Liver (tissue), 8 donors: ENCODE measurements at regions not wholly inside any gene's neighbourhood (a gene's known extent, or its start where the extent isn't known, plus 50 kb on each side); places are given as distances from the start of the nearest gene placed in this dataset.

Source experiments
- DNase-seq: peaks from one replicate; pipeline ENCODE4 v3.0.0-alpha.2; 2017; ENCODE audit warnings: low spot score
- H3K27ac ChIP-seq, 2 donors: one replicate each; pipeline ENCODE4 v1.7.0; 2013; ENCODE audit warnings: inconsistent platforms in 2 of 2, low read length in 2 of 2, control low read depth in 1 of 2, low read depth in 1 of 2, mild to moderate bottlenecking in 1 of 2
- H3K27me3 ChIP-seq, 4 donors: one replicate each; pipeline versions ENCODE4 v1.6.1 to v1.7.0; 2013; ENCODE audit warnings: low read length in 3 of 4, inconsistent platforms in 1 of 4, mild to moderate bottlenecking in 1 of 4, moderate library complexity in 1 of 4; ENCODE audit not compliant: control insufficient read depth in 4 of 4, insufficient read depth in 4 of 4
- H3K36me3 ChIP-seq, 4 donors: one replicate each; pipeline versions ENCODE4 v1.6.1 to v1.7.0; 2013; ENCODE audit warnings: low read length in 3 of 4, mild to moderate bottlenecking in 3 of 4, low read depth in 1 of 4, moderate library complexity in 1 of 4; ENCODE audit not compliant: control insufficient read depth in 4 of 4, insufficient read depth in 3 of 4
- H3K4me1 ChIP-seq, 4 donors: one replicate each; pipeline versions ENCODE4 v1.6.1 to v1.7.0; 2013; ENCODE audit warnings: low read length in 3 of 4, mild to moderate bottlenecking in 3 of 4, moderate library complexity in 1 of 4; ENCODE audit not compliant: control insufficient read depth in 4 of 4, insufficient read depth in 4 of 4
- H3K4me3 ChIP-seq, 3 donors: one replicate each; pipeline versions ENCODE4 v1.6.1 to v1.7.0; 2013; ENCODE audit warnings: low read length in 3 of 3, control low read depth in 1 of 3, low read depth in 1 of 3, mild to moderate bottlenecking in 1 of 3
- H3K9ac ChIP-seq, 2 donors: one replicate each; pipeline ENCODE4 v1.7.0; 2013; ENCODE audit warnings: low read length in 2 of 2, mild to moderate bottlenecking in 2 of 2, moderate library complexity in 2 of 2, control low read depth in 1 of 2, low read depth in 1 of 2
- H3K9me3 ChIP-seq, 4 donors: one replicate each; pipeline versions ENCODE4 v1.6.1 to v1.7.0; 2013; ENCODE audit warnings: low read length in 3 of 4; ENCODE audit not compliant: control insufficient read depth in 4 of 4
- ATF3 ChIP-seq: IDR thresholded peaks from 2 replicates; pipeline ENCODE4 v1.6.1; 2016; ENCODE audit warnings: antibody characterized with exemption
- CTCF ChIP-seq: fragments of 150-350 bp; IDR thresholded peaks from 2 replicates; pipeline ENCODE4 v1.5.1; 2017; ENCODE audit warnings: improper control_type of control experiment, low read depth, low read length; ENCODE audit not compliant: missing input control
- EGR1 ChIP-seq, 2 donors: IDR thresholded peaks; 2 replicates each; pipeline ENCODE4 v1.6.1; 2016 to 2018; ENCODE audit warnings: antibody characterized with exemption in 2 of 2, low read depth in 2 of 2
- FOXA1 ChIP-seq: IDR thresholded peaks from 2 replicates; pipeline ENCODE4 v1.6.1; 2016; ENCODE audit warnings: antibody characterized with exemption
- FOXA2 ChIP-seq: IDR thresholded peaks from 2 replicates; pipeline ENCODE4 v1.6.1; 2016; ENCODE audit warnings: antibody characterized with exemption
- GABPA ChIP-seq, 2 donors: IDR thresholded peaks in 1 of 2; conservative IDR thresholded peaks in 1 of 2; 2 replicates each; pipeline ENCODE4 v1.6.1; 2016; ENCODE audit warnings: antibody characterized with exemption in 2 of 2, mild to moderate bottlenecking in 1 of 2, moderate library complexity in 1 of 2
- HNF4A ChIP-seq, 2 donors: conservative IDR thresholded peaks; 2 replicates each; pipeline ENCODE4 v1.6.1; 2016; ENCODE audit warnings: antibody characterized with exemption in 2 of 2, mild to moderate bottlenecking in 2 of 2
- HNF4G ChIP-seq: IDR thresholded peaks from 2 replicates; pipeline ENCODE4 v1.6.1; 2016; ENCODE audit warnings: antibody characterized with exemption
- JUND ChIP-seq, 2 donors: IDR thresholded peaks; 2 replicates each; pipeline ENCODE4 v1.6.1; 2016; ENCODE audit warnings: antibody characterized with exemption in 2 of 2
- NR2F2 ChIP-seq: IDR thresholded peaks from 2 replicates; pipeline ENCODE4 v1.6.1; 2016; ENCODE audit warnings: antibody characterized with exemption
- RAD21 ChIP-seq, 2 donors: IDR thresholded peaks; 2 replicates each; pipeline ENCODE4 v1.6.1; 2016; ENCODE audit warnings: antibody characterized with exemption in 2 of 2, mild to moderate bottlenecking in 2 of 2
- REST ChIP-seq: IDR thresholded peaks from 2 replicates; pipeline ENCODE4 v1.6.1; 2016; ENCODE audit warnings: antibody characterized with exemption, mild to moderate bottlenecking
- RXRA ChIP-seq, 2 donors: IDR thresholded peaks; 2 replicates each; pipeline ENCODE4 v1.6.1; 2017 to 2018; ENCODE audit warnings: antibody characterized with exemption in 2 of 2, mild to moderate bottlenecking in 1 of 2
- SP1 ChIP-seq: IDR thresholded peaks from 2 replicates; pipeline ENCODE4 v1.6.1; 2018; ENCODE audit warnings: antibody characterized with exemption, mild to moderate bottlenecking
- TAF1 ChIP-seq: conservative IDR thresholded peaks from 2 replicates; pipeline ENCODE4 v1.6.1; 2016; ENCODE audit warnings: antibody characterized with exemption, mild to moderate bottlenecking
- YY1 ChIP-seq: IDR thresholded peaks from 2 replicates; pipeline ENCODE4 v1.6.1; 2016; ENCODE audit warnings: antibody characterized with exemption, mild to moderate bottlenecking
- WGBS: extraction: QIAGEN DNeasy Blood & Tissue Kit; methylation state at CpG from one replicate; pipeline ENCODE4 v1.1.7; 2013; 5-methylcytosine and 5-hydroxymethylcytosine counted together
- TF ChIP-seq, protein P1 (sequence below): IDR thresholded peaks from 2 replicates; pipeline ENCODE4 v1.6.1; 2016; ENCODE audit warnings: antibody characterized with exemption
- donor health status: healthy.
- donor health status: healthy.
- donor health status: healthy.
- donor health status: healthy.
- donor health status: healthy.

DNA sequence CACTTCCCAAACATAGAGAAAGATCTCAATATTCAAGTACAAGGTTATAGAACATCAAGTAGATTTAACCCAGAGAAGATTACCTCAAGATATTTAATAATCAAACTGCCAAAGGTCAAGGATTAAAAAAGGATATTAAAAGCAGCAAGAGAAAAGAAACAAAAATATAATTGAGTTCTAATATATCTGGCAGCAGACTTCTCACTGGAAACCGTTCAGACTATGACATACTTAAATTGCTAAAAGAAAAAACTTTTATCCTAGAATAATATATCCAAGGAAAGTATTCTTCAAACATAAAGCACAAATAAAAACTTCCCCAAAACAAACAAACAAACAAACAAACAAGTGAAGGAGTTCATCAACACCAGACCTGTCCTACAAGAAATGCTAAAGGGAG, 92.4 kb downstream of the FSCB start:
- H3K4me1 ChIP-seq: no peaks in the 10 kb centered on the region
- no peak overlapping the region for H3K9ac ChIP-seq
- no peak overlapping the region for H3K27ac ChIP-seq
- H3K27me3 ChIP-seq: no peaks in the 10 kb centered on the region
- H3K36me3 ChIP-seq: no peaks in the 10 kb centered on the region
- DNase-seq: no peak
- peaks cover 0 to 4% (median 0%) of the 10 kb centered on the region in 4 donors for H3K9me3 ChIP-seq
- 75% methylated on average over 1 of the region's 1 CpG for WGBS
- TF ChIP-seq, protein P1, sequence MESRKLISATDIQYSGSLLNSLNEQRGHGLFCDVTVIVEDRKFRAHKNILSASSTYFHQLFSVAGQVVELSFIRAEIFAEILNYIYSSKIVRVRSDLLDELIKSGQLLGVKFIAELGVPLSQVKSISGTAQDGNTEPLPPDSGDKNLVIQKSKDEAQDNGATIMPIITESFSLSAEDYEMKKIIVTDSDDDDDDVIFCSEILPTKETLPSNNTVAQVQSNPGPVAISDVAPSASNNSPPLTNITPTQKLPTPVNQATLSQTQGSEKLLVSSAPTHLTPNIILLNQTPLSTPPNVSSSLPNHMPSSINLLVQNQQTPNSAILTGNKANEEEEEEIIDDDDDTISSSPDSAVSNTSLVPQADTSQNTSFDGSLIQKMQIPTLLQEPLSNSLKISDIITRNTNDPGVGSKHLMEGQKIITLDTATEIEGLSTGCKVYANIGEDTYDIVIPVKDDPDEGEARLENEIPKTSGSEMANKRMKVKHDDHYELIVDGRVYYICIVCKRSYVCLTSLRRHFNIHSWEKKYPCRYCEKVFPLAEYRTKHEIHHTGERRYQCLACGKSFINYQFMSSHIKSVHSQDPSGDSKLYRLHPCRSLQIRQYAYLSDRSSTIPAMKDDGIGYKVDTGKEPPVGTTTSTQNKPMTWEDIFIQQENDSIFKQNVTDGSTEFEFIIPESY: no peak
- TF ChIP-seq FOXA2: no peak
- no peak for TF ChIP-seq HNF4G
- TF ChIP-seq NR2F2: no peak
- TF ChIP-seq RXRA (IDR thresholded peaks at IDR 0.05): no peak
- no peak for TF ChIP-seq GABPA (IDR thresholded peaks at IDR 0.05 in 1 of 2, conservative IDR thresholded peaks at IDR 0.05 in 1 of 2)
- TF ChIP-seq CTCF: no peak
- TF ChIP-seq TAF1: no peak
- no peak overlapping the region for H3K4me3 ChIP-seq

DNA sequence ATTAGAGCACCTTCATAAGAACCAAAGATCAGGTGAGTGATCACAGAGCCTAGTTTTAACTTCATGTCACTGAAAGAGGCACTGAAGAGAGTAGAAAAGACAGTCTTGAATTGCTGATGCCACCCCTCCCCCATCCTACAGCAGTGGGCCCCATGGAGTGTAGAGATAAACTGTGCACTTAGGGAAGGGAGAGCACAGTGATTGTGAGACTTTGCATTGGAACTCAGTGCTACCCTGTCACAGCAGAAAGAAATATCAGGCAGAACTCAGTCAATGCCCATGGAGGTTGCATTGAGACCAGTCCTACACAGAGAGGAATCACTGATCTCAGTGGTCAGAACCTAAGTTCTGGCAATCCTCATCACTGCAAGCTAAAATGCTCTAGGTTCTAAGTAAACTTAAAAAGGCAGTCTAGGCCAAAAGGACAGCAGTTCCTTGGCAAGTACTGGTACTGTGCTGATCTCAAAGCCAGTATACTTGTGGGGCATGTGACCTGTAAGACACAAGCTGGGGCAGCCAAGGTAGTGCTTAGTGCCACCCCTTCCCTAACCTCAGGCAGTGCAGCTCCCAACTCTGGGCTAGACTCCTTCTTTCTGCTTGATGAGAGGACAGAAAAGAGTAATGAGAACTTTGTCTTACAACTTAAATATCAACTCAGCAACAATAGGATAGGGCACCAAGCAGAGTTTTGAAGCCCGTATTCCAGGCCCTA, 94.1 kb downstream of the FSCB start:
- DNase-seq: no peak
- peaks cover 0 to 2% (median 0%) of the 10 kb centered on the region in 4 donors for H3K9me3 ChIP-seq
- no peak overlapping the region for H3K27ac ChIP-seq
- no peaks in the 10 kb centered on the region for H3K36me3 ChIP-seq
- H3K9ac ChIP-seq: no peak overlapping the region
- TF ChIP-seq HNF4G (no peak), RAD21 (IDR thresholded peaks at IDR 0.05) (no peak), YY1 (no peak), ATF3 (no peak), FOXA1 (no peak), NR2F2 (no peak), TAF1 (no peak), JUND (IDR thresholded peaks at IDR 0.05) (no peak), RXRA (IDR thresholded peaks at IDR 0.05) (no peak), EGR1 (IDR thresholded peaks at IDR 0.05; ENCODE audit: low read depth in 2 of 2) (no peak), HNF4A (conservative IDR thresholded peaks at IDR 0.05) (no peak), CTCF (no peak), FOXA2 (no peak), REST (no peak), SP1 (no peak)
- TF ChIP-seq, protein P1: no peak
- H3K27me3 ChIP-seq: no peaks in the 10 kb centered on the region
- no peak overlapping the region for H3K4me3 ChIP-seq
- no peaks in the 10 kb centered on the region for H3K4me1 ChIP-seq
- 85% methylated on average over 1 of the region's 1 CpG for WGBS
